ENCODE measurements at regions not wholly inside any gene's neighbourhood (a gene's known extent, or its start where the extent isn't known, plus 50 kb on each side); places are given as distances from the start of the nearest gene placed in this dataset.

GRCh38 chr12:124698998-124699305 lies 131.5 kb upstream of the NCOR2 start (continued):
- no peak for TF ChIP-seq CEBPZ (IDR thresholded peaks at IDR 0.05; ENCODE audit: low read depth, low read length)
- TF ChIP-seq MTA2 (IDR thresholded peaks at IDR 0.05; ENCODE audit: low read depth): no peak
- TF ChIP-seq SMC3 (IDR thresholded peaks at IDR 0.05; ENCODE audit: borderline replicate concordance, low read length): no peak
- TF ChIP-seq EZH2 (IDR thresholded peaks at IDR 0.05; ENCODE audit: borderline replicate concordance, control insufficient read depth, low read depth, low read length): no peak

GRCh38 chr12:124698211-124698997 lies 131.0 kb upstream of the NCOR2 start:
- Histone ChIP-seq H2AFZ (ENCODE audit: control insufficient read depth, low read depth, low read length) (no peak overlapping the region), H4K20me1 (ENCODE audit: control insufficient read depth, insufficient read depth) (no peaks in the 10 kb centered on the region), H3K27ac (ENCODE audit: control insufficient read depth, insufficient read depth) (no peak overlapping the region), H3K9me3 (replicated peaks; ENCODE audit: control insufficient read depth, insufficient read depth, low read length) (no peaks in the 10 kb centered on the region), H3K27me3 (replicated peaks in 1 of 2; ENCODE audit: control insufficient read depth in 2 of 2, insufficient read depth in 2 of 2, low read length in 1 of 2) (peaks cover 0 to 2% of the 10 kb centered on the region in 2 experiments; a peak in 2 of 4 replicates), H3K79me2 (ENCODE audit: control insufficient read depth, insufficient read depth, low read length) (no peaks in the 10 kb centered on the region), H3K4me3 (no peak overlapping the region), H3K4me2 (ENCODE audit: control insufficient read depth, insufficient read depth) (no peak overlapping the region), H3K9ac (ENCODE audit: control insufficient read depth, insufficient read depth, low read length) (no peak overlapping the region), H3K36me3 (ENCODE audit: control insufficient read depth in 2 of 2, insufficient read depth in 2 of 2, low read length in 1 of 2) (no peaks in the 10 kb centered on the region), H3K4me1 (ENCODE audit: control insufficient read depth, insufficient read depth, low read length) (peaks cover 4% of the 10 kb centered on the region; the same call in 1 of the 2 replicates)
- BruUV-seq (replicated peaks): no TSS peak
- ChIA-PET CTCF (interaction anchor here (0.6 to 1.1 kb wide), 2 partner anchors 14 to 896 kb away, joined by 3 read pairs; no protein-coding TSS in a partner anchor), POLR2A (no interaction called here), SMC1A (ENCODE audit: uncharacterized antibody, unreplicated experiment) (interaction anchor here (1.0 kb wide), 1 partner anchor 11 kb away, joined by 3 read pairs; no protein-coding TSS in a partner anchor), RAD21 (ENCODE audit: unreplicated experiment) (no interaction called here)
- intact Hi-C loops (cut with micrococcal nuclease; ENCODE audit: unreplicated experiment) (no loop called here), in situ Hi-C loops (cut with MboI) (no loop called here)
- 53% methylated on average over 15 of the region's 15 CpGs for WGBS (ENCODE audit: insufficient coverage, insufficient replicate concordance, low lambda C conversion rate, missing lambda C conversion rate)
- FAIRE-seq (no peak), DNase-seq (ENCODE audit: low read depth, low spot score) (no peak), ATAC-seq (no peak)
- no peak for TF ChIP-seq E4F1 (IDR thresholded peaks at IDR 0.05; ENCODE audit: borderline replicate concordance, partially characterized antibody)
- no peak for TF ChIP-seq PKNOX1 (IDR thresholded peaks at IDR 0.05)
- no peak for TF ChIP-seq MAX (IDR thresholded peaks at IDR 0.05; ENCODE audit: low read depth, low read length)
- TF ChIP-seq CBFB (IDR thresholded peaks at IDR 0.05; ENCODE audit: low read depth): no peak
- no peak for TF ChIP-seq RAD51 (IDR thresholded peaks at IDR 0.05)
- TF ChIP-seq ESRRA (IDR thresholded peaks at IDR 0.05; ENCODE audit: low read length): no peak
- no peak for TF ChIP-seq BCL3 (IDR thresholded peaks at IDR 0.05; ENCODE audit: borderline replicate concordance, insufficient read depth, low read depth, low read length, poor library complexity, severe bottlenecking)
- no peak for TF ChIP-seq SMC3 (IDR thresholded peaks at IDR 0.05; ENCODE audit: borderline replicate concordance, low read length)
